ENCODE measurements at regions not wholly inside any gene's neighbourhood (a gene's known extent, or its start where the extent isn't known, plus 50 kb on each side); places are given as distances from the start of the nearest gene placed in this dataset.

DNA sequence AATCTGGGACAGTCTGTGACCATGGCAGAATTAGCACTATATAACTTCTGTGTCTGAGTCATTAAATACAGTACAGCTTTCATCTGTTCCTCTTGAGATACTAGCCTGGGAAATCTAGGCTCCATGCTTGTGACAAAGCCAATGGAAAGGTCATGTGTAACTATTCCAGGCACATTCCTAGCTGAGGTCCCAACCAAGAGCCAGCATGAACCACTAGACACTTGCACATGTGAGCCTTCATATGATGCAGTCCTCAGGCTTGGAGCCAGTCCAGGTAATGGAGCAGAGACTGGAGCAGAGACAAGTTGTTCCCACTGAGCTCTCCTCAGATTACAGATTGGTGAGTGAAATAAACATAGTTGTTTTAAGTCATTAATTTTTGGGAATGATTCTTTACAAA lies 412.4 kb upstream of the ZNF462 start:
- no peak for TF ChIP-seq ARNT (IDR thresholded peaks at IDR 0.05)
- TF ChIP-seq L3MBTL2 (conservative IDR thresholded peaks at IDR 0.05), result no peak
- no peak for TF ChIP-seq FOXA1 (IDR thresholded peaks at IDR 0.05)
- TF ChIP-seq SUZ12 (IDR thresholded peaks at IDR 0.05), result no peak
- TF ChIP-seq TARDBP (IDR thresholded peaks at IDR 0.05), result no peak
- no peak for TF ChIP-seq ELF4 (IDR thresholded peaks at IDR 0.05)
